HG03196 (cell line): ENCODE measurements at regions not wholly inside any gene's neighbourhood (a gene's known extent, or its start where the extent isn't known, plus 50 kb on each side); places are given as distances from the start of the nearest gene placed in this dataset.

Source experiments
- ATAC-seq: cut with Tn5 transposase; IDR thresholded peaks from one replicate; pipeline ENCODE4 v1.9.1; 2021; ENCODE audit not compliant: unreplicated experiment

GRCh38 chr6:169881976-169882375 is 130.6 kb downstream of the ERMARD start:
- ATAC-seq, result no peak

DNA sequence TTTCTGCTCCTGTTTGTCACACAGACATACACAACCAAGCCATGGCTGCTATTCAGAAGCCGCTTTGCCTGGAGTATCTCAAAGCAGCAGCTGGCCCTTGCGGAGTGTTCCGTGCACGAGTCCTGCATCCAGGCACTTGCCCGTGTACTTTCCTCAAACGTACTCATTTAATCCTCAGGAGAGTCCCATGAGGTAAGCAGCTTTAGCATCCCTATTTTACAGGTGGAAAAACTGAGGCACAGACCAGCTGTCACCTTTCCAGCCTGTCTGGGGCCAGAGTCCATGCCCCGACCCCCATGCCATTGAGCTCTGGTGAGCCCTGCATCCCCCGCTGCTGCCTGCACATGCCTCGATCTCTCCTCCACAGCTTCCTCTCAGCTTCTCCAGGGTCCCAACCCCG is 130.0 kb downstream of the ERMARD start:
- no peak for ATAC-seq

- no peak for ATAC-seq
Observed at GRCh38 chr6:169880516-169880915, 129.1 kb downstream of the ERMARD start.

DNA sequence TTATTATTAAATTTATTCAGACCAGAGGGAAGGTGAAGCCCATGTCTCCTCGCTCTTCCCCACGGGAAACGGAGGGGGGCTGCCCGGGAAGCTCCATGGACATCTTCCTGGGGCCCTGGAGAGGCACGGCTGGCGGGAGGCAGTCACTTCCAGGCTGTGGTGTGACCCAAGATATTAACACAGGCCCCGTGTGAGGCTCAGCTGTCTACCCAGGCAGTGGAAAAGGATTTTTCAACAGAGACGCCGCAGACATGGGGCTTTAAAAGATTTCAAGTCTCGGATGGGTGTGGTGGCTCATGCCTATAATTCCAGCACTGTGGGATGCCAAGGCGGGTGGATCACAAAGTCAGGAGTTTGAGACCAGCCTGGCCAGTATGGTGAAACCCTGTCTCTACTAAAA is 117.9 kb downstream of the ERMARD start:
- ATAC-seq, result no peak

- ATAC-seq, result no peak
Observed at GRCh38 chr6:169868458-169868857, 117.0 kb downstream of the ERMARD start.

GRCh38 chr6:169867751-169868191 is 116.3 kb downstream of the ERMARD start:
- ATAC-seq, result no peak

GRCh38 chr6:169866668-169867521 is 115.5 kb downstream of the ERMARD start:
- no peak for ATAC-seq

DNA sequence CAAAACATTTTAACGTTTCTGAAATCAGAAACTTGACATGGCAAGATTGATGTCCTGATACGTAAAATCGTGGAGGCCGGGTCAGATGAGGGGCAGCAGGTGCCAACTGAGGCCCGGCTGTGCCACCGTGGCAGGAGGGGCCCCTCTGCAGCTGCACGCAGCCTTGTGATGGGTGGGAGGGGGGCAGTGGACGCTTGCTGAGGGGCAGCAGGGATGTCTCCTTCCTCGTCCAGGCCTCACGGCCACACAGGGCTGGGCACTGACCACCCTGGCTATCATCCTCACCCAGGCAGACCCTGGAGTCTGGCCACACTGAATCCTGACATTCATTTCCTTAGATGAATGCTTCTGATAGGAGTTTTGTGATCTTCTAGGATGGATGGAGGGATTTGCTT is 114.7 kb downstream of the ERMARD start:
- no peak for ATAC-seq

GRCh38 chr6:169865346-169866139 is 114.1 kb downstream of the ERMARD start:
- no peak for ATAC-seq

GRCh38 chr6:169864148-169865020 is 113.0 kb downstream of the ERMARD start:
- no peak for ATAC-seq

DNA sequence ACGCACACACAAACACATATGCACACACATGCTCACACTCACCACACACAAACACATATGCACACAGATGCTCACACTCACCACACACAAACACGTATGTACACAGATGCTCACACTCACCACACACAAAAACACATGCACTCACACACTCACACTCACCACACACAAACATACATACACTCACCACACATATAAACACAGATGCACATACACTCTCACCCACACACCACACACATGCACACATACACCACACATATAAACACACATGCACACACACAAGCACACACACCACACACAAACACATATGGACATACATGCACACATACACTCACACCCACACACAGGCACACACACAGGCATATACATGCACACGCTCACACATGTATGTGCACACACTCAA is 112.3 kb downstream of the ERMARD start:
- no peak for ATAC-seq

- ATAC-seq, result no peak
Observed at GRCh38 chr6:169862892-169863525, 111.6 kb downstream of the ERMARD start.

DNA sequence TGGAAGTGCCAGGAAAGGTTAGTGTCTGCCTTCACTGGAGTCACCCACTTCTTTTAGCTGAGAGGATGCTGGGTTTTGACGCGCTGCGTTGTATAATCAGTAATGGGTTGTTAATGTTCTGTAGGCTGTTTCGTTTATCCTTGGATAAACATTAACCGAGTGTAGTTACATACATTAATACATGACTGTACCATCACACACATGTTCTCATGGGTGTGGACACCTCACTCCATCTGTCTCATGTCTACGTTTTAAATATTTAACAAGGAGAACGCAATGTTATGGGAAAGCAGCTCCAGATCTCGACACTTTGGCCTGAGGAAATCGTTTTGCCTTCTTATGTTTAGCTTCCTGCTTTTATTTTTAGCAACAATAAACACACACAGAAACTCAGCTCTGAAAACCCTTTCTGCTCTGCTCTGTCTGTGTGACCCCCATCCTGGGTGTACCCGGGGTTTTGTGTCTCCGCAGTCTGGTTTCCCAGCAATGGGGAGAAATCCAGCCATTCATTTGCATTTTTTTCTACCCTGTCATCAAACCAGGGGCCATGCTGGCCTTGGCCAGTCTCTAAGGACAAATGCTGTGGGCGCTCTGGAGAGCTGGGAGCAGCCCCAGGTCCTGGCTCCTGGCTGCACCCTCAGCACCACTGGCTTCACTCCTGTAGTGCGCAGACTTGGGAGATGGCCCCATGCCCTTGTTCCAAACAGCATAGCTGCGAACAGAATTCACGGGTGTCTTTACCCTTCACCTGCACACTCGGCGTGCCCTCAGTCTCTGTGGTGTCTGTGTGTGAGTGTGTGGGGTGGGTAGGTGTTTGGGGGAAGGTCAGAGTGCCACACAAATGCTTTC is 110.8 kb downstream of the ERMARD start:
- ATAC-seq, result no peak

- no peak for ATAC-seq
Observed at GRCh38 chr6:169861431-169862042, 110.1 kb downstream of the ERMARD start.

- ATAC-seq, result no peak
Observed at GRCh38 chr6:169859978-169860703, 108.7 kb downstream of the ERMARD start.

GRCh38 chr6:169859401-169859977 is 108.1 kb downstream of the ERMARD start:
- ATAC-seq, result no peak

DNA sequence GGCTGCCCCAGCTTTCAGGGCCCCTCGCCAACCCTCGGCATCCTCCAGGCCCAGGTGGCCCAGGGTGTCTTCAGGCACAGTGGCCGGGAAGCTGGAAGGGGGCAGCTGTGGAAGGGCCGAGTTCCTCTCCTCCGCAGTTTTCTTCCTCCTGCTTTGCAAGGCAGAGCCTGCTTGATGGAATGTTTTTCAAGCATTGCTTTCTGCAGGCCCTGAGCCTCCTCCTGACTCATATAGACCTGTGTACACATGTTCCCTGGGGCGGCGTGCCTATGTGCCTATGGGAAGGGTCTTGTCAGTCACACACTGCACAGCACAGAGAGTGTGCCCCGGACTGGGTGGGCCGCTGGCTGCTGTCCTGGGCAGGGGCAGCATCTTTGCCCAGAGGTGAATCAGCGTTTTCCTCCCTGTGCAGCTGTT is 107.5 kb downstream of the ERMARD start:
- ATAC-seq, result no peak

DNA sequence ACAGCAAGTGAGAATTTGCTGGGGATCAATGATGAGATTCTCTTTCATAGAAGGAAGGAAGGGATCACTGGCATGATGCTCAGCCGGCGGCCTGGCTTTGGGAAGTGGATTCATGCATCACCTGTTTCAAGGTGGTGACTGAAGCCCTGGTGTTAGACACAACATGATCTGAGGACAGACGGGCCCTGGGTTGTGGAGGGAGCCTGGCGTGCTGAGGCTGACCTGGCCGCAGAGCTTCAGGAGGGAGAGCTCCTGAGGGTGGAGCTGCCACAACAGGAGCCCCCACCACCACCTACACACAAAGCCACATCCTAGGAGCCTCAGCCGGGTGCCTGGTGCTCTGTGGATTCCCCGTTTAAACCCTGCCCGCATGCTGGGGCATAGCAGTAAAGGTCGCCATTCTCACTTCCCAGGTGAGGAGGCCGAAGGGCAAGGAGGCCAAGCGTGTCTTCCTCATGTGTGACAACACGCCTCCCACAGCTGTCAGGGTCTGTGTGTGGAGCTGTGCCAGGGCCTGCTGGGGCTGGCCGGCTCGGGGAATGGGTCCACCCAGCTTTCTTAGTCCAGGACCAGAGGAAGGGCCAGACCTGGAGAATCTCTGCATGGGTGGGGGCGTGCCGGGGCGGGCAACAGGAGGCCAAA is 107.0 kb downstream of the ERMARD start:
- ATAC-seq, result no peak
